ENCODE measurements at regions not wholly inside any gene's neighbourhood (a gene's known extent, or its start where the extent isn't known, plus 50 kb on each side); places are given as distances from the start of the nearest gene placed in this dataset.

DNA sequence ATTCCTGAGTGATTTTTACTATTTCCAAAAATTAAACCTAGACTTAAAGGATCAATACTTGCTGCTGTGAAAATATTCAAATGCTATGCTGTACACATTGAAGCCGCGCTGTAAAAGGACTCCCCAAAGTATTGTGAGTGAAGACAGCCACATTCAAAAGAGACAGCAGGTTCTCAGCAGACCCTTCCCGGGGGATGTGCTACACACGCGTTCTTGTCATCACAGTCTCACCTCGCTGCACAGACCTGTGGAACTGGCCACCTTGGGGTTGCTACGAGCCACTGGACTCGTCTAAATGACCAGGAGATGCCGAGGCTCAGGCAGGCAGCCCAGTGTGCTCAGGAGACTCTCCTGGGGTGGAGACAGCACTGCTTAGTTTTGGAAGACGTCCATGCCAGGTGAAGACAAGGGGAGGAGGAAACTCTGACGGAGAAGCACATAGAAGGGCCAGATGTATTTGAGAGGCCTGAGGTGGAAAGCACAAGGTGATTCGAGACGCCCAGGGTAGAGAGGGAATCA lies 367.7 kb upstream of the SHH start:
- no peak for DNase-seq

DNA sequence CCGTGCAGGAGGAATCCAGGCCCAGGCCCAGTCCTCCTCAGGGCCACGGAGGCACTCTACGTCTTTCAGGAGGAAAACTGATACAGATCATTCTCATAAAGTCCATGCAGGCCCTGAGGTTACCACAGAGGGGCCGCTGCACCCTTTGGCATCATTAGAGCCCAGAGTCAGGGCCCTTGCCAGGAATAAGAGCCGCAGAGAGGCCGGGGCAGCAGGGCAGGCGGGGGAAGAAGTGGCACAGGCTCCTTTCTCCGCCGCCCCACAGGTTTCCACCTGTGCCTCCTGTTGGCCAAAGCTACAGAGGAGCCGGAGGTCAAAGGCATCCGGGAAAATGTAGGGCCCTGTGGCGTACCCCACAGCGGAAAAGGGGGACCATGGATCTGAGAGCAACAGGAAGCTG lies 366.6 kb upstream of the SHH start:
- no peak for DNase-seq

DNA sequence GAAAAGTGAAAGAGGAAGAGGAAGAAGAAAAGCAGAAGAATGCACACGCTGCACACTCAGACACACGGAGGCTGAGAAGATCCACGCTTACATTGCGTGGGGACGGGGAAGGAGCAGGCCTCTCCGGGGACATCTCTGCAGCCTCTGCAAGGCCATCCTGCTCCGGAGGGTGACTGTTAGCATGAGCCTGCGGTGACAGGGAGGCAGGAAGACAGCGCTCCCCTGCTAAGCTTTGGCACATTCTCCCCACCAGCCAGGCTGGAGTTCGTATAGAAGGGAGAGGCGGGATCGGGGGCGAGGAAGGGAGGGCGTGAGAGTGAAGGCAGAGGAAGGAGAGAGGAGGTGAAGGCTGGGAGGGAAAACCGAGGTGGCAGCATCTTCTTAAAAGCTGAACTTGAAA lies 366.0 kb upstream of the SHH start:
- no peak for DNase-seq

DNA sequence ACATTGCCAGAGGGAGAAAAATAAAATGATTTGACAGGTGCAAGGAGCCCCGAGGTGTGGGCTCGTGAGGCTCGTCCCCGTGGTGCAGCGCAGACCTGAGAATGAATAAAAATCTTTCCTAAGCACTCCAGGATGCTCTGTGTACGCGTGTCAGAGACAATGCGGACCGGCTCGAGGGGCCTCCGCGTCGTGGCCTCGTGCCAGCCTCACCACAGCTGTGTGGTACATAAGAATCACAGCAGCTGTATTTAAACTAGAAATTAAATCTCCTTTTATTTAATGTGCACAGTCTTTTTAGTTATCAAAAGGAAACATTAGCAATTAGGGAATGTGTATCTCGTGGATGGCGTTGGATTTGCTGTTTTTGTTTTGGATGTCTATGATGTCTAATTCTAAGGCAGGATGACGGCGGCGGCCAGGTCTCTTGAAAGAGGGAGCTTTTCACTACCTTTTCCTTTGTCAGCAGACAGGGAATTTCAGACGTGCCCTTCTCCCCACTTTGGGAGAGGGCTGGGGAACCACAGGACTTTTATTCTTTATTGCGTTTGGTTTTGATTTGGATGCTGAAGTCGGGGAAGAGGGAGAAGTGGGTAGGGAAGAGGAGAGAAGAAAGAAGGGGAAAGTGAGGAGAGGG lies 365.3 kb upstream of the SHH start:
- peak in 1 of 2 donors; percentile 3 for DNase-seq

DNA sequence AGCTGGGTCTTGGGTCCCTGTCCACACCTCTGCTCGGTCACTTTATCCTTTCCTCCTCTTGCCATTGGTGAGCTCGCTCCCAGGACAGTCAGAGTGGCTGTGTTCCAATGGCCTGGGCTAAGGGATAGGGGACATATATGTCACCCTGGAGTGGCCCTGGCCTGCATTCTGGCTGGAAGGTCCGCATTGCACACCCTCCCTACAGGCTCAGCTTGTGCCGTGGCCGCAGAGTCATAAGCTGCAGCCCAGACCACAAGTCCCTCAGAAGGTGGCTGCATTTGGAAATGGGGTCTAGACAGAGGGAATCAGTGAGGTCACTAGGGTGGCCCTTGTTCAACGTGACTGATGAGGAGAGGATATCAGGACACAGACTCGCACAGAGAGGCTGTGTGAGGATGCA lies 363.8 kb upstream of the SHH start:
- DNase-seq = no peak

DNA sequence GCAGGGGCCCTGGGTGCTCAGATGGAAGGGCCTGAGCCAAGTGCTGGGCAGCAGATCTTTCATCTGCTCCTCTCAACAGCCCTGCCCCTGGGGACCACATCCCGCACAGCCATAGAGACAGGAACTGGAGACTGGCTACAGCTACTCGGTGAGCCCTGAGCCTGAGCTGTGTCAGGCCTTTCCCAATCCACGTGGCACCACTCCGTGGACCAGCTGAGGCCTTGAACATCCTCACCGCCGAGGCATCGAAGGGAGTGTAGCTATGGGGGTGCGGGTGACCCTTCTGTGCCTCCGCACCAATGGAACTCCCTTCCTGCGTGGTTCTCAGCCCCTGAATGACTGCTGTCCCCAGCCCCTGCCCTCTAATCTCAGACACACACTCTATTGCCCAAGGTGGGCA lies 362.7 kb upstream of the SHH start:
- no peak for DNase-seq

DNA sequence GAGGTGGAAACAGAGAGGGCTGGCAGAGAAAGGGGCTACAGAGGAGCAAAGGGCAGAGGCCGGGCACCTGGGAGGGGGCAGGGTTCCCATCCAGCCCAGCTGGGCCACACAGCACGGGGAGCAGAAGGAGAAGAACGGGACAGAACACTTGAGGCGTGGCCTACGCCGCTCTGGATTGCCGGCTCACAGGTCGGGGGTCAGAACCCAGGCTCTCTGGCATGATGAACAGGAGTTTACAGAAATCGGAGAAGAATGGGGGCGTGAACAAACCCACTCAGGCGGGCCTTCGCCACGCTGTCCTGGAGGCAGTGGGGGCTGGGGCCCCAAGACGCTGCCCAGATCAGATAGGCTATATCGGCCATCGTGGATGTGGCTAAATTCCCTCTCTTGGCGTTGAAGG lies 362.2 kb upstream of the SHH start:
- no peak for DNase-seq

DNA sequence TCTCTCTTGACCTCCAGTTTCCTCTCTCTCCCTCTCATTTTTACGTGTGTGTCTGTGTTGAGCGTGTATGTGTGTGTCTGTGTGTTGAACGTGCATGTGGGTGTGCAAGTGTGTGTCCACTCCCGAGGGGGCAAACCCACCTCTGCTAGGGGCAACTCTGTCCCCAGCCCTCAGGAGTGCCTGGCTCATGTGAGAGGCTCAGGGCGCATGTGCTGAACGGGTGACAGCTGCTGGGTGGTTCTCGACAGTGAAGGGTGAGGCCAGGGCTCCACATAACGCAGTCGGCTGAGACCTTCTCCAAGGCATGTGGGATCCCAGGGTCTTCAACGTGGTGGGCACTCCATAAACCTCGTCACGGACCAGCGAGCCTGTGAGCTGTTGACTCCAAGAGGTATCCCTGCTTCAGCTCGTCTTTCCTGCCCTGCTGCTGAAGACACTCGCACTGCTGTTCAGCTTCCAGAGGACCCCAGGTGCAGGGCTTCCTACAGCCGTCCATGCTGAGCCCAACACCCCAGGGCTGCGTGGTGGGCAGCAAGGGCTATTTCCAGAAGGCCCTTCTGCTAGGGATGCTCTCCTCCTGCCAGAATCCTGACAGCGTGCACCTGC lies 361.6 kb upstream of the SHH start:
- no peak for DNase-seq

DNA sequence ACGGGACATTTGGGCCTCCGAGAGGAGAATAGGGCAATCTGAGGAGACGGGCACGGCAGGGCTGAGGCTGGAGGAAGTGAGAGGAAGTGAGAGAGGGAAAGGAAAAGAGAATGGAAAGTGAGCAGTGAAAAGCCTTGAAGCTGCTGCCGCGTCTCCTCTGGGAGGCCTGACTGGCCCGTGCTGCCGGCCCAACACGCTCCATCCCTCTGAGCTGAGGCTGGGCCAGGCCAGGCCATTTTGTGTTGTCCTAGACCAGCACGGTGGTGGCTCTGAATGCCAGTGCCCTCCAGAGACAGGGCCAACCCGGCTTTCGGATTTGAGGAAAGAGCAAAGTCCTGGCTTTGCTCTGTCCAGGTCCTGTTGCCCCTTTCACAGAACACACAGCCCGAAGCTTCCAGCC lies 361.1 kb upstream of the SHH start:
- DNase-seq = no peak

DNA sequence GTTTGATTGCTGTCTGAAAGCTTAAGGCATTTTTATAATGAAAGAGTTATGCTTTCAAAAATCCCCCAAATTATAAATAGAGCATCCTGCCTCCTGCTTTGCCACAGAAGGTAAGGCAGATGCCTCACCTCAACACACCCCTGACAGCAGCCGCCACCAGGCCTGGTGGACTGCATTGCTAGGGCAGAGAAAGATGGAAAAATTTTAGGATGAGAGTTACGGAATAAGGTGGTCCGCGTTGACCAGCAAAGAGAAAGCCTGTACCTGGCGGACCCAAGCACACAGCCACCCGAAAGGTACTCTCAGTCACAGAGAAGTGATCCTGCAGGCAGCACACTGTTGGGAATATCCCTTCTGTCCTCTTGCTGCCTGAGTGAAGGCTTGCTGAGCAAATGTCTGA lies 360.4 kb upstream of the SHH start:
- DNase-seq = no peak

DNA sequence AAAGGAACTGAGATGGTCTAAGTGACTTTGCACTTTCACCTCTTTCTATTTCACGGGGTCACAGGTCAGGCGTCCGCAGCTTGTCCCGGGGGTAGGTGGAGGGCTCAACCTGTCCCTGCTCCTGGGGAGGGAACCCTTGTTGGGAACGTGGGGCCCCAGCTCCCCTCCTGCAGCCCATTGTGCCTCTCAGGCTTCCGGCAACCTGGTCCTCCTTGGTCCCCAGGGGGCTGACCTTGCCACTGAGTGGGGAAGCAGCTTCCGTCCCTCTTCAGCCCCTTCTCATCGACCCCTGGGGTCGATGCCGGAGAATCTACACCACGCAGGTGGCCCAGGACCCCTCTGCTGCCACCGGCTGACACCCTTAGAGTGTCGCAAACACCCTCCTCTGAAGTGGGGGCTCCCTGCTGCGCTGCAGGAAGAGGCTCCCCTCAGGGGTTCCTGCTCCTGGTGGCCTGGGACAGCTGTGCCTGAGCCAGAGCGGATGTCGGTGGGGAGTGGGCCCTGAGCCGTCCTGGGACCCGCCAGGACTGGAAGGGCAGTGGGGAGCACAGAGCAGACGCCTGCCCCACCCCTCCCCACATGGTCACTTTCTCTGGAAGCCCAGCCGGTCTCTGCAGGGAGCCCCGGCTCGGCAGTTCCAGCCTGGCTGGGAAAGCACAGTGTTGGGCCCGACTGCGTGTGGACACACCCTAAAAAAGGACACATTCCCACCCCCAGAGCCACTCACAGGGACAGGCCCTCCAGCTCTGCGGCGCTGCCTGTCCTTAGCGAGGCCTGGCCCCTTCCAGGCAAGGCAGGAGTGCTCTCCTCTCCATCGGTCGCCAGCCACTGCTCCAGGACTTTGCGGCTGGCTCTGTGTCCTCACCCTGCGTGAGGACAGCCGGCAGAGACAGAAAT lies 357.5 kb upstream of the SHH start:
- no peak for DNase-seq

DNA sequence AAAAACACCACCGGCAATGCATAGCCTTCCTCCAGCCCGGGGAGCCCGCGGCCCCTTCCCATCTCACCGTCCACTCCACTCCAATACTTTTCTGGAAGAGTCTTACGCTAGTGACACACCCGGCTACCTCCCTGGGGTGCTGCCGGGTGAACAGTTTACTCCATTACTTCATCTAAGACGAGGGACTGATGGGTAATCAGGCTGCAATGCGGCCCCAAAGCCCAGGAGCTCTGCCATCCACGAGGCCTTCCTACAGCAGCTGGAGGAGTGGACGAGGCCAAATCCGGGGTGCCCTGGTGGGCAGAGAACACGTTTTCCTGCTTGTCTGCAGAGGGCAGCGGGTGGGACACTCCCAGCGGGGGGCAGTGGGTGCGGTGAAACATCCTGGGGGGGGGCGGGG lies 356.2 kb upstream of the SHH start:
- DNase-seq = no peak

DNA sequence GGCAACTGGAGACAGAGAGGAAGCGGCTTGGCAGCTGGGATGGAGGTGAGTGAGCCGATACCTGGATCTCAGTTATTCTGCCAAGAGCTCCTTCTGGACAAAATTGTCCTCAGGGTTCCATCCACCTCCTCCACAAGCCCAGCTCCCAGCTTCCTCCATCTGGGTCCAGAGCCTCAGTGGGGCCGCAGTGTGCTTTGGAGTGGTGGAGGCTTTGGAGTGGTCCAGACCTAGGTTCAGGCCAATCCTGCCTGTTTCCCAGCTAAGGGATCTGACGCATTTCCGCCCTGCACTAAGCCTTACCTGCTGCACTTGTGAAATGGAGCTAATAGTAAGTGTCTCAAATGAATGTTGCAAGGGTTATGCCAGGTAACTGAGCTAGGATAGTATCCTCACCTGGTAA lies 355.7 kb upstream of the SHH start:
- DNase-seq = no peak

DNA sequence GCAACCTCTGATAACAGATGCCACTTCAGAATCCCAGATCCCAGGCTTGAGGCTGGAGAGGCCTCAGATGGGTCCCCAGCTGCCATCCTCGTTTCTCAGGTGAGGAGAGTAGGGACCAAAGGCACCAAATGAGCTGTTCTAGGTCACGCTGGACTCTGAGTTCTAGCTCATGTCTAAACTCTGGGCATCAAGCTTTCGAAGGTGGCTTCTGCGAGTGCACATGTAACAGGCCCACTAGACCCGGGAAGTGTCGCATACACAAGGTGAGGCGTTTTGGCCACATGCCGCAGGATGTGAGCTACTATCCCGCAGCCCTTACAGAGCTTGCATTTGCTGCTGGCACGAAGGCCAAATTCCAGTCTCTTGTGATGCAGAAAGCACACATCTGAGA lies 355.1 kb upstream of the SHH start:
- no peak for DNase-seq

DNA sequence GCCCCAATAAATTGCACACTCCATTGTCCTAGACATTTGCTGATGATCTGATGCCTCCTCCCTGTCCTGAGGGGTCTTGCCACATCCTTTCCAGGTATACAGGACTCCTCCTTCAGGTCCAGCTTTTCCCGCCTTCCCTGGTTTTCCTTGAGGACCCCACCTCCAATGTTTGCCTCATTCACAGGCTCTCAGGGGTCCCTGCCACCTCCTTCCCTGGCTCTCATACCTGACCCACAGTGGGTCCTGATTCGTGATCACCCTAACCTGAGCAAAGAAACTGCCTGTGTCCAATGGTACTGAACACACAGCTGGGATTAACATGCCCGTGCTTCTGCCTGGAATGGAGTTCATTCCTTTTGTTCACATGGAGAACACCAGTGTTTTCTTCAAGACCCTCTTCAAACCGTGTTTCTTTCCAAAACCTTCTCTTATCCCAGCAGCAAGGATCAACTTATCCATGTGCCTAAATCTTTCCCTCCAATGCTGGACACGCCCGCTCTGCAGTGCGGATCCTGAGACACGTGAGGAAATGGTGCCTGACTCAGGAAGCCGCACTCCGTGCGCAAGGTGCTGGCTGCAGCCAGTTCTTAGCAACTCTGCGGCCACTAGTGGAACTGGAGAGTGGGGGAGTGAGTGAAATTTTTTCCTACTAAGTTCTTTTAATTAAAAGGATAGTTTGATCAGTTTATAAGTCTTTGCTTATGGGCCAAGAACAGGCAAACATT lies 354.6 kb upstream of the SHH start:
- DNase-seq = no peak

DNA sequence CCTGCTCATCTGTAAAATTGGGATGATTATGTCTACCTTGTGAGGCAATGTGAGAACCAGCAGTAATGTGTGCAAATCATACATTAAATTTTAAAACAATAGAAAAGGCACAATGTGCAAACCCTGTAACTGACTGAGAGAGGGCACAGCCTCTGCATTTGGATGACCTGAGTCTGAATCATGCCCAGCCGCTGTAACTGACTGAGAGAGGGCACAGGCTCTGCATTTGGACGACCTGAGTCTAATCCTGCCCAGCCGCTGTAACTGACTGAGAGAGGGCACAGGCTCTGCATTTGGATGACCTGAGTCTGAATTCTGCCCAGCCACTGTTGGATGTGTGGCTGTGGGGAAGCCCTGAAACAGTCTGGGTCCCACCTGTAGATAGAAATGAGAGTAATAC lies 351.5 kb upstream of the SHH start:
- no peak for DNase-seq

DNA sequence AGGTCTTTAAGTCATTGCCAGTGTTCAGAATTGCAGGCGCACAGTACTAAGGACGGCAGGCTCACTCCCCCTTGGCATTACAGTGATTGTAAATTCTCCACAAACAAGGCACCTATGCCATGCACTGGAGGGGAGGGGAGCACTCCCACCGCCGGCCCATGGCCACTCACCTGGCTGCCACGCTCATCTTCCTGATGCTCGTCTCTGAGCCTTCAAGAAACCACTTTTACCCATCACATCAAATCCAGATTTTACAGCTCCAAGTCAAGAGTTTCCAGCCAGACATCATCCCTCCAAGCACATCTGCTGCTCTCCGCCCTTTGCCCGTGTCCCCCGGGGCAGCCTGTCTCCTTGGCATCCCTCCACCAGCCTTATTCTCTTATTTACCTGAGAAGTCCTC lies 350.2 kb upstream of the SHH start:
- DNase-seq = no peak

DNA sequence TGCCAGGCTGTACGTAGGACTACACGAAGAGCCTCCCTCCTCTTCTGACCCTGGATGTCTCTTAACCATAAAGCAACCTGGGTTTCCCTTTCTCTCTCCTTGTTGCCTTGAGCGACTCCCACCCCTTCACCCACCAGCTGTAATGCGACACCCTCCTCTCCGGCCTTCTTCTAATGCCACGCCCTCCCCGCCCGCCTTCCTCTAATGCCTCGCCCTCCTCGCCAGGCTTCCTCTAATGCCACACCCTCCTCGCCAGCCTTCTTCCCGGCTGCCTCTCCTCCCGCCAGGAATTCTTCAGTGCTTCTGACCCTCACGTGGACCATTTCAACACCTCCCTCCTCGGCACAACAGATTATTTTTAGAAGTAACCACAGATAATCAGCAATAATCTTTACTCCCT lies 348.5 kb upstream of the SHH start:
- DNase-seq = no peak

DNA sequence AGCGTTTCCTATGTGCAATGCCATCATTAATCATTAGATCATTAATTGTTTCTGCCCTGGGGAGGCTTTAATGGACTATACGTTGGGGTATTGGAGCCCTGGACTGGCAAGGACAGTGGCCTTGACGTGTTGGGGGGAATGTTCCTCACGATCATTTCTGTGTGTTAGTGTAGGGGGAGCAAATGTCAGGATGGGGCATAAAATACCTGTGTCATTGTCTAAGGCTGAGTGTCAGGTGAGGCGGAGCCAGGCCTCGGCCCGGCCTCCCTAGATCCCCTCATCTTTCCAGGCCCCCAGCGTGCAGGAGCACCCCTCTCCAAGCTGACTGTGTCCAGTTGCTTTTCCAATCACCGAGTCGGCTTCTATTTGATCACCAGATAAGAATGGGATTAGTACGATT lies 346.4 kb upstream of the SHH start:
- DNase-seq = no peak

DNA sequence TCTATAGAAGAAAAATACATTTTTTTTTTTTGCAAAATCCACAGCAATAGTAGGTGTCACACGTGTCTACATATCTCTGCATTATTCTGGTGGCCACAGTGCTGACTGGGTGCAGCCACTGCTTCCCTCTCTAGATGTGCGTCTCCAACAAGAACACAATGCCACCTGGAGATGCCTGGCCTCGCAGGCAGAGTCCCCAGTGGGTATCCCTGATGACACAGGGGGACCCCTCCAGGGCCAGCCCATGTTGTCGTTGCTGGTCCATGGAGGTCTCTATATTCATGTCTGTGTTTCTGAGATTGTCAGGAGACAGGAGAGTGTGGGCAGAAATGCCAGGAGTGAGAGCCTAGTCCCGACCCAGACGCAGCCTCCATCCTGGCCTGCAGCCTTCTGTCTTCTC lies 345.9 kb upstream of the SHH start:
- DNase-seq = no peak

DNA sequence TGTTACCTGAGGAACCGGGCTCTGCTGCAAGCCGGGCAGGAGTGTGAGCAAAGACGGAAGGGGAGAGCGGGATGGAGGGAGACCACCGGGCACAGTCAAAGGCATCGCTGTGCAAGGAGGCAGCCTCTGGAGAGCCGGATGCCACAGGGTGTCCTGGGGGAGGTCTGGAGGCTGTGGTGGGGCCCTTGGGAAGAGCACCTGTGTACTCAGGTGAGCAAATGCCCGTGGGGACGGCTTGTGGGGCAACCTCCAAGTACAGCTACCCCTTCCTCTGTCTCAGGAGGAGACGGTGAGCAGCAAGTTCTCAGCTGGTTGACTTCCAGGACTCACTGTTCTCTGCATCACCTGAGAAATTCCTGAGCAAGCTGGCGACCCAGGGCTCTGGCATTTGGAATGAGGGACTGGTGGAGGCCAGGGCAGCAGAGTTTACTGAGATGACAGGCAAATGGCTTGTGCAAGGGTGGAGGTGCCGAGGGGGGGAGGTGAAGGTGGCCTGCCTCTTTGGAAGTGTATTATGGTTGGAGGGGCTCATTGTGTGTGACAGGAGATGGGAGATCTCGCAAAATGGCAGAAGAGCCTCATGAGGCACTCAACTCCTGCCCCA lies 345.2 kb upstream of the SHH start:
- DNase-seq = no peak

Data from right lung (tissue), 2 donors.